ENCODE measurements at regions not wholly inside any gene's neighbourhood (a gene's known extent, or its start where the extent isn't known, plus 50 kb on each side); places are given as distances from the start of the nearest gene placed in this dataset.
"Not testable (repeated sequence)": the region's sequence is repeated elsewhere in the genome, so short reads cannot be mapped to it uniquely, and the experiment has no call there.

DNA sequence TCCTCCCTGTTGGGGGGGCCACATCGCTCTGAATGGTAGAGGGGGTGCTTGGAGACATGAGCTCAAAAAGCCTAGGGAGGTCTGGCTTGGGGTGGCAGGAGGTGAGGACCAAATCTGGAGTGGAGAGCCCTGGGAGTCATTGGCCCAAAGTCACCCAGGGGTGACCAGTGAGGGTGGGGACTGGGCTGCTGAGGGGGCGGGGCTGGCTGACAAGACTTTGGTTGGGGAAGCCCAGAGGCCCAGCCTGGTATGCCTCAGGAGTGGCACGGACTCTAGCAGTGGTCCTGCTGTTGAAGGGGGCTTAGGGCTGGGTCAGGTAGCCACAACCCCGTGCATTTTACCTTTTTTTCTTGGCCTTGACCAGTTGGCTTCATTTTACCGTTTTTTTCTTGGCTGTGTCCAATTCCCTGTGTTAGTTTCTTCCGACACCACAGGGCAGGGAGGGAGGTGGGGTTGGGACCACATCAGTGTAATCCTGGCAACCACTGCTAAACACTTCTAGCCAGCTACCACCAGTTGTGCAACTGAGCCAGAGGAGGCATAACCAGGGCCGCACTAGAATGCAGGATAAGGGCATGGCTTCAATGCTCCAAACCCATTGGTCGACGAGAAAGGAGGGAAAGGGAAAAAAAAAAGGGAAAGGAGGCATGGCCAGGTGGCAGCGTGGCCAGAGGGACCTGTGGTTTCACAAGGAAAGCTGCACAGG is 105.3 kb upstream of the C2CD4B start:
- DNase-seq = peak in 1 of 10 donors; percentile 58
- intact Hi-C loops (cut with DNase I) = no loop called here

DNA sequence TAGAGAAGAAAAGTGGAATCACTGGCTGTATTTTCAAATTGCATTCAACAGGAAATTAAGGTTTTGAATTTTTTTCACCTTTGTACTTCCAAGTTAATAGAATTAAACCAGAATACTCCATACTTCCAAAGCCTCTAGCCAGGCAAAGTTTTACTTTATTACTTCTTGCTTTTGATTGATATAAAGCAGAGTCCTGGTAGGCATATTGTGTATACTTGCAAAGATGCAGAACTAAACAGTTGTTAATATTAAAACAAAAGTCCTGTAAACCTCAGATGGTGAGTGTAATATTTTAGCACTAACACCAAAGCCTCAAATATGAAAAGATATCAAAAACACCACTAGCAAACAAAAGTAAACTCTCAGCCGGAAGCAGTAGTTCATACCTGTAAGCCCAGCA is 107.2 kb upstream of the C2CD4B start:
- intact Hi-C loops (cut with DNase I) = no loop called here
- no peak for DNase-seq

DNA sequence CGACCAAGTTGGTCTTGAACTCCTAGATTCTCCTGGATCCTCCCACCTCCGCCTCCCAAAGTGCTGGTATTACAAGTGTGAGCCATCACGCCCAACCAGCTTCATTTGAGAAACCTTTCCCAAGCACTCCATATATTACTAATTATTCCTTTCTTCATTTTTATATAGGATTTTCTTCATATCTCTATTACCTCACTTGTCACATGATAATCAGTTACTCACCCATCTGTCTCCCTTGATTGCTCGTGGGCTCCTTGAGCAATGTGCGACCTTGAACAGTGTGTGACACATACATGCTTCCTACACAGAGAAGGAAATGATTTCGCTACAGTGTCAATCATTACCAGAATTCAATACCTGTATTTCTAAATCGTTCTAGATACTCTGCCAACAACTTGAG is 110.7 kb upstream of the C2CD4B start:
- intact Hi-C loops (cut with DNase I) = no loop called here
- DNase-seq = no peak

GRCh38 chr15:62277816-62278394 is 112.8 kb upstream of the C2CD4B start:
- intact Hi-C loops (cut with DNase I) = no loop called here
- no peak for DNase-seq

- intact Hi-C loops (cut with DNase I) = no loop called here
- no peak for DNase-seq
These were observed 113.4 kb upstream of the C2CD4B start for GRCh38 chr15:62278534-62278933.

GRCh38 chr15:62279041-62279440 is 114.0 kb upstream of the C2CD4B start:
- intact Hi-C loops (cut with DNase I) = no loop called here
- DNase-seq = no peak

GRCh38 chr15:62280625-62281024 is 115.5 kb upstream of the C2CD4B start:
- intact Hi-C loops (cut with DNase I) = no loop called here
- DNase-seq = no peak

DNA sequence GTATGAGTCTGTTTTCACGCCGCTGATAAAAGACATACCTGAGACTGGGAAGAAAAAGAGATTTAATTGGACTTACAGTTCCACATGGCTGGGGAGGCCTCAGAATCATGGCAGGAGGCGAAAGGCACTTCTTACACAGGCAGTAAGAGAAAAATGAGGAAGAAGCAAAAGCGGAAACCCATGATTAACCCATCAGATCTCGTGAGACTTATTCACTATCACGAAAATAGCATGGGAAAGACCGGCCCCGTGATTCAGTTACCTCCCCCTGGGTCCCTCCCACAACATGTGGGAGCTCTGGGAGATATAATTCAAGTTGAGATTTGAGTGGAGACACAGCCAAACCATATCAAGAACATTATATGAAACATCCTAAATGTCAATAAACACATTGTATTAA is 116.7 kb upstream of the C2CD4B start:
- DNase-seq; intact Hi-C loops (cut with DNase I): not testable (repeated sequence)

DNA sequence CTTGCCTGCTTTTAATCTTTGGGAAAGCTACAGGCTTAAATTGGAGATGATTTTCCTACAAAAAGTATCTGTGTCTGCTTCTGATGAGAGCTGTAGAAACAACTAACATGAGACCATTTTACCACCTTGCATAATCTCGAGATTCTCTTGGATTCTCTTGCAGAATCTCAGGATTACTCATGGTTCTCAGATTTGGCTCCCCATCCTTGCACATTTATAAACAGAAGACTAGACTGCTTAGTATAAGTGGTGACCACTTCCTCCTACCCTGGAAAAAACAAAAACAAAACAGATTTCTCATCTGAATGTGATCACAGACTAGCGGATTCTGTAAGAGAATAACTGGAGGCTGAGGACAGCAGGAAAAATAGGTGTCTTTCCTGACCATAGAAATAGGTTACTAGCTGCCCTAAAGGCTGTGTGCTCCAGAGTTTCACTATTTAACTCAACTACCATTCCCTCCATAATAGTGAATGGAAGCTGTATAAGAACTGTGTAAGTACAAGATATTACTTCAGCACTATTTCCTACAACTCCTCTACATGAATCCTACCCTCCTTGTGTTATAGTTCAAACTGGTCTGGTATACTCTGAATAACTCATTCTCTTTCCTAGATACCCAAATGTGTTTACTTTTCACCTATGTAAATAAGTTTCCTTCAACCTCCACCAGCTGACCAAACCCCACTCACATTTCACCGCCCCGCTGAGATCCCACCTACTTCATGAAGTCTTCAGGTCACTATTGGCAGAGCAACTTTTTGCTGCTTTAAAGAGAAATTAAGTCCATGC is 122.2 kb upstream of the C2CD4B start:
- intact Hi-C loops (cut with DNase I) = no loop called here

GRCh38 chr15:62288361-62289017 is 123.4 kb upstream of the C2CD4B start:
- intact Hi-C loops (cut with DNase I) = no loop called here
- DNase-seq = no peak

More for the DNA sequence above, 122.2 kb upstream of the C2CD4B start:
- no peak for DNase-seq

- no peak for DNase-seq
- intact Hi-C loops (cut with DNase I) = no loop called here
These were observed 126.2 kb upstream of the C2CD4B start for GRCh38 chr15:62291262-62291661.

GRCh38 chr15:62296756-62297507 is 131.8 kb upstream of the C2CD4B start:
- no peak for DNase-seq
- intact Hi-C loops (cut with DNase I) = no loop called here

- intact Hi-C loops (cut with DNase I) = no loop called here
- DNase-seq = no peak
These were observed 132.4 kb upstream of the C2CD4B start for GRCh38 chr15:62297522-62297921.

GRCh38 chr15:62297933-62298332 is 132.8 kb upstream of the C2CD4B start:
- intact Hi-C loops (cut with DNase I) = no loop called here
- DNase-seq = no peak

GRCh38 chr15:62298811-62299210 is 133.7 kb upstream of the C2CD4B start:
- DNase-seq = peak in 1 of 10 donors; percentile 52
- intact Hi-C loops (cut with DNase I) = no loop called here

- intact Hi-C loops (cut with DNase I) = no loop called here
- DNase-seq = peak in 1 of 10 donors; percentile 31
These were observed 134.5 kb upstream of the C2CD4B start for GRCh38 chr15:62299541-62299940.

DNA sequence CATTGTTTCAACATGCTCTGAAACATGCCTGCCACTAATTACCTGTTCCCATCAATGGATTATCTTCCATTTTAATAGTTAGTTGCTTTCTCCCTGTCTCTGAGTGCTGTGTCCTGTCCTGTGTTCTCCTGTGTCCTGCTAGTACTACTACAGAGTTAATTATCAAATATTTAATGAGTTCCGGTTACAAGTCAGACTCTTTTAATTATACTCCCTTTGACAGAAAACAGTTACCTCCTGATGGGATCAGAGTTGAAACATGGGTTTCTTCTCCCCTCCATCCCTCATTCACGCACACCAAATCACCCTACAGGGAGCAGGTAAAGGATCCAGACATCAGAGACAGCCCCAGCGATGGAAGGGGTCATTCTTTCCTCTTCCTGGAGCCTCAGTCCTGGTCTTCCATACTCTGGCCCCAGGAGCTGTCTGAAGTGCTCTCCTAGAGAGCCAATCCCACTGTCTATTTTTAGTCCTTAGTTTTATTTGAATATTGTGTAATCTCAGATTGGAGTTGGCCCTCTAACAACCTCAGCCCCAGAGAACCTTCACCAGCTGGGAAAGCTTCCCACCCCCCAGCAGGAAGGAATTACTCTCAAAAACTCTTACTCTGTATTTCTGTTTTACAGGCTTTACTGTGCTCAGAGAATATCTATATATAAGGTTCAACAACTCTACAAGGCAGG is 137.0 kb upstream of the C2CD4B start:
- no peak for DNase-seq
- intact Hi-C loops (cut with DNase I) = loop anchor here (10.0 kb wide), 1 partner anchor 237 kb away; the partner anchor contains the start of genes C2CD4A and VPS13C

DNA sequence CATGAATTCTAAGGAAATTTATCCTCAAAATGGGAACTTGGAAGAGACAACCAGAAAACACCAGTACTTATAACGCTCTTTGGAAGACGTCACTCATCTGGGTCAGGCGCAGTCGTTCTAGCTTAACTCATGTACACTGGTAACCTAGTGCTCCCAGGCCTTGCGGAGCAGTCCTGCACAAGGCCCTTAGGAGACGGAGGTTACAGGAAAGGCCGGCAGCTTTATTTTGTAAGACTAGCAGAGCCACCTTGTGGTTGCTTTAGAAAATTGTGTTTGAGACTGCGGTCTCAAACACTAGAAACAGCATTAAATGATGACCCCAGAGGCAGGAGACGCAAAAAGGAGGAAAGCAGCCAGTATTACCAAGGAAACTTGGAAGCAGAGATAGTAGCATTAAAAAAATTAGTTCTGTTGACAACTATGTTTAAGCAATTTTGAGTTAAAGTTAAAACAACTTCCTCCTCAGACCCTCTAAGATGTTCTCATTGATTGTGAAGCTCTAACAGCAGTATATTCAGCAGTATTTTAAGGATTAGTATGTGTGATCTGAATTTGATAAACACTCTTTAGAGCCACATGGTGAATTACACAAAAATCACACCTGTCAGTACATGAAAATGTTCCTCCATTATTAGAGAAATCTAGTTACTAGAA is 141.9 kb upstream of the C2CD4B start:
- intact Hi-C loops (cut with DNase I) = loop anchor here (5.0 to 10.0 kb wide), 2 partner anchors 242 to 435 kb away; partner anchors contain the start of genes C2CD4A and VPS13C
- peak in 6 of 10 donors; percentile 27 to 85 (median 36) for DNase-seq

DNA sequence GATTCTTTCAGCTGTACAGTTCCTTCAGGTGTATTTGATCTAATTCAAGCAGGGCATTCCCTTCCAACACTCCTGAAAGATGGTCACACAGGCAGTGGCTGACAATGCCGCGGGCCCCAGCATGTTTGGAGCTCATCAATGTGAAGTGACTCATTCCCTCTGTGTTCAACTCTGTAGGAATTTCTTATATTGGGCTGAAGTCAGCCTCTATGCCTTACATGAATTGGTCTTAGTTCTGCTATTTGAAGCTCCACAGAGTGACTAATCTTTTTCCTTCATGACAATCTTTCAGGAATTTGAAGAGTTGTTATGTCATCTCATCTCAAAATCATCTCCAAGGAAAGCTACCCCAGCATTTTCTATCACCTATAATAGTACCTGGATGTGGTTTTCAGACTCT is 142.5 kb upstream of the C2CD4B start:
- intact Hi-C loops (cut with DNase I) = loop anchor here (5.0 to 10.0 kb wide), 2 partner anchors 243 to 435 kb away; partner anchors contain the start of genes C2CD4A and VPS13C

More for the DNA sequence above, 142.5 kb upstream of the C2CD4B start:
- peak in 1 of 10 donors; percentile 47 for DNase-seq

Data from posterior cingulate gyrus (tissue), 11 donors.